Effector CD4-positive, alpha-beta T cell (primary cell): ENCODE measurements at regions not wholly inside any gene's neighbourhood (a gene's known extent, or its start where the extent isn't known, plus 50 kb on each side); places are given as distances from the start of the nearest gene placed in this dataset.
"Not testable (repeated sequence)": the region's sequence is repeated elsewhere in the genome, so short reads cannot be mapped to it uniquely, and the experiment has no call there.

ENCODE experiments used
- DNase-seq: peaks from one replicate; pipeline ENCODE4 v3.0.0-alpha.2; 2020

DNA sequence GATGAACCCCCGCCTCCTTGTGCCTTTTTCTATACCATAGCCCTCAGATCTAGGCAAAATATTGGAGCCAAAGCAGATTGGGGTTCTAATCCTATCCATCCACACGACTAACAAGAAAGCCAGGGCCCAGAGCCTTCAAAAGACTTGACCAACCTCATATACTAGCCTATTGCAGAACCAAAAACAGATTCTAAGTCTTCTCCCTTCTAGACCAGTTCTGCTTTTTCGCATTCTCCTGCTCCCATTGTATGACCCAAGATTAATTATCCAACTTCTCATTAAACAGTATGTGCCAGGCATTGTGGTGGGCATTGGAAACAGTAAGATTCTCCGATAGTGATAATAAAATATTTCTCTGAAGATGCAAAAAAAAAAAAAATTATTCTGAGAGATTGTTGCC, 113.7 kb upstream of the JARID2 start:
- DNase-seq: no peak

DNA sequence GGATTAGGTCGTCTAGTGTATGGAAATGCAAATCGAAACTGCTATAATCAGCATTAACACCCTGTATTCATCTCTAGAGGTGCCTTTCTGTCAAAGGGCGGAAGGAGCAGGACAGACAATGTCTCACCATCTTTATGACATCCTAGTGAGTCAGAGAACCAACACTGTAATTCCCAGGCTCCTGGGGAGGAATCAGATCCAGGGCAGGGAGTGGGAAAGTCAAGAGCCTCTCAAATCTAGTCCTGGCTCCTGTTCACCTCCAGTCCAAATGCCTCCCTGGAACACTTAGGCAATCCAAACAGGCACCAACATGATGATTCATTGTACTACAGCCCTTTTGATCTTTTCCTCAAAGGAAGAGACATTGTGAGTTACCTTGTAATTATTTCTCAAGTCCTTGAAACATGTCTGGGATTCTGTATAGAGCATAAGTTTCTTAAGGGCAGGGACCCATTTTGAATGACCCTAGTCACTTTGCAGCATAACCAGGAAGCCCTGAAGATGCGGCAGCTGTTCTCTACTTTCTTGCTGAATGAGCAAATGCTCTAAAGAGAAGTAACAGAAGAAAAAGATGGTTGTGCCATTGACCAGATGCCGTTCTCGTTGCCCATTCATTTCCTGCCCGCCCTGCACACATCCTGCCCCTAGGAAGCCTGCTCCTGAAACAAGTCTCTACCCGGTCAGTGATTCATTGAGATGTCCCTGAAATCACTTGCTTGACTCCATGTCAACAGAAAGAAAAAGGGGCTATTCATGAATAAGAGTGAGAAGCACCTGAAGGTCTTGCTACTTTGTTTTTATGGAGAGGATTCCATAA, 112.8 kb upstream of the JARID2 start:
- no peak for DNase-seq

DNA sequence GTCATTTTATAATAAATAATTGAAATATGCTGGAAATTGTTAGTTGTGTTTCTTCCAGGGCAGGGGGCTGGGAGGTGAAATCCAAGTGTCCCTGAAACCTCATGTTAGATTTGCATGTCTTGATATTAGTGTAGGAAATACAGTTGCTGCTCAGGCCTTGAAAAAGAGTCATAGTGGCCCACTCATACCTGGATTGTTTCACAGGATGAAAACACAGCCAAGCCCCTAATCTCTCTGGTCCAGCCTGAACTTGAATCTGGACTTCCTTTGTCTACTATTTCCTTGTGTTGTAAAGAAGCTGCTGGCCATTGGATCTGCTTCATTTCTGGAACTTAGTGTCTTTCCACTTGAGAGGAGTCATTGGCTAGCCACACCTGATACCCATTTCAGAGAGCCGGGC, 108.8 kb upstream of the JARID2 start:
- DNase-seq: no peak

DNA sequence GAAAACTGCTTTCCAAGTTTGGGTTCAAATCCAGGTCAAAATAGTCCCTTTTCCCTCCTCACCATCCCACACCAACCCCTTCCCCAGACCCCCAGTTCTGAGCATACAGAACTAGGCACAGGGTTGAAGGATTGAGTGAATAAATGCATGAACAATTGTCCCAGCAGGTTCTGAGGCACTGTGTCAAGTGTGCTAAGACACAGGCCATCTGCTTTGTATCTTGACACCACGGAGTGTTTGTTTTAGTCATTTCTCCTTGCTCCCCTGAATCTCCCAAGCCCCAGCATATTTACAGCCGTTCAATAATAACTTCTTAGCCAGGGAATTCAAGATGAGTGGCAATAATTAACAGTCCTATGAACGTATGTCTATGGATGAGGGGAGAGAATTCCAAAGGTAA, 102.8 kb upstream of the JARID2 start:
- DNase-seq: no peak

DNA sequence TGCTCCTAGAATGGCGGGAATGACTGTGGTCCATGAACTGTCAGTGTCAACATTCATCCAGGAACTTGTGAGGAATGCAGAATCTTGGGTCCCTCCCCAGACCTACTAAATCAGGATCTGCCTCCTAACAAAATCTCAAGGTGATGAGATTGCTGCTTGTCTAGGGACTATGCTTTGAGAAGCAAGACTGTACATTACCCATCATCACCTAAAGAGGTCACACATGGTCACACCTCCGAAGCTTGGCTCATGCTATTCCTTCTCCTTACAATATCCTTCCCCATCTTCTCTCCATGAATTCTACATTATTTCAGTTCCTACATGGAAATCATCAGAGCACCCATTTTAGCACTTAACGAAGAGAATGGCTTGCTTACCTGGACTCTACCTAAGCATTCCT, 102.3 kb upstream of the JARID2 start:
- no peak for DNase-seq

DNA sequence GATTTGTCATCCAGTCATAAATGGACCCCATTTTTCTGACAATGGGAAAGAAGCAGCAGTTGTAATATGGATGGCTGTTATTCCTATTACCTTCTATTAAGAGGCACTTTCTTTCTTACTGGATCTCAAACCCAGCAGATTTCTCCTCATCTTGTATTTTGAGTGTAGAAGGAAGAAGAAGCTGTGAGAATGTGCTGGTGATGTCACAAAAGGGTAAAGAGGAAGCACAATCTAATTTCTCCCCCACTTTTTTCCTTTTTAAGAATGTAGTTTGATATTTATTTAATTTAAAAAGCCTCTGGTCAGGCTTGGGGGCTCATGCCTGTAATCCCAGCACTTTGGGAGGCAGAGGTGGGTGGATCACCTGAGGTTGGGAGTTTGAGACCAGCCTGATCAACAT, 100.0 kb upstream of the JARID2 start:
- no peak for DNase-seq

DNA sequence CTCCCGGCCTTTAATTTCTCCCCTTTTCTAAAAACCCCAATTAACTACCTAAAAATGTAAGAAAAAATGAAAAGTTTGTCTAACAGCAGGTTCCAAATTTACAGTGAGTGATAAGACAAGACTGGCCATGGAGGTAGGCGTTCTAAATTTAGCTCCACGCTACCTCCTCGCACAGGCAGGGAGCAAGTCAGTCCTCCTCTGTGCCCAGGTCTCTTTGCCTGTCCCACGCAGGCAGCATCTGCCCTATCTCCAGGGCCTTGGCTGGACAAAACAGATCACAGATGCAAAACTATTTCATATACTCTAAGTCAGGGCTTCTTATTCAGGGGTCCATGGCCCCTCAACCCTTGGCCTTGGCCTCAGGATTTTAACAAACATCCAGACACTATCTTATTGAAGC, 98.0 kb upstream of the JARID2 start:
- DNase-seq: no peak

DNA sequence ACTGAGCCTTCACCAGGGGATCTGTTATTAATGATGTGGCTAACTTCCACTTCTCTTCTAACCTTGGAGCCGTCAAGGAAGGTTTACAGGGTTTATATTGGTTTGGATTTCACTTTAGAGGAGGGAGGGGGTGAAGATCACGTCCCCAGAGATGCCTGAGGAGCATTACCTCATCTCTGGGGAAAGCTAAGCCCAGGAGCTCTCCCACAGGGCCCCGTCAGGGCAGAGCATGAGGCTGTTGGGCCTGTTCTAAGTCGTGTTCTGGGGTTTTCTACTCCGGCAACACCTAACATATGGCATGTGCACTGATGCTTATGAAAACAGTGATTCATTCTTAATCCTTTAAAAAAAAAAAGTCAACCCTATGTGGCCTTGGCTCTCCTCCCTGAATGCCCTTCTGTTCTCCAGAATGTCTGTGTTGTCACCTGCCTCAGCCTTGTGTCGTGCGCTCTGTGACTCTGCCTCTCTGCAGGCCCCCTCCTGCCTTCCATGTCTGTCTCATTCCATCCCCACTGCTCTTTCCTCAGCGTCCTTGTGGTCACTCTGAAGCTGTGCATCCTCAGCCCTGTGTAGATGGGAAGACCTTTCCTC, 97.4 kb upstream of the JARID2 start:
- DNase-seq: no peak

DNA sequence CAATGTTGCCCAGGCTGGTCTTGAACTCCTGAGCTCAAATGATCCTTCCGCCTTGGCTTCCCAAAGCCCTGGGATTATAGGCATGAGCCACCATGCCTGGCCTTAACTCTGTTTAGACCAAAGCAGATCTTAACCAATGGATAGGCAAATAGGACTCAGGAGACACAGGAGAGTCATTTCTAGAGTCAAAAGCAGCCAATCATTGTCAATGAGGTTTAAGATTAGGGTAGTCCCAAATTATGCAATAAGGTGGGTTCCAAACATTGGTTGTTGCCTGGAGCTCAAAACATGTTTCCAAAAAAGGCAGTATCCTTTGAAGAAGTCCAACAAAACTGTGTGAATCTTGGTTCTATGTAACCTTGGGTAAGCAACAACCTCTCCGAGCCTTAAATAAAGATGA, 95.7 kb upstream of the JARID2 start:
- DNase-seq: no peak

DNA sequence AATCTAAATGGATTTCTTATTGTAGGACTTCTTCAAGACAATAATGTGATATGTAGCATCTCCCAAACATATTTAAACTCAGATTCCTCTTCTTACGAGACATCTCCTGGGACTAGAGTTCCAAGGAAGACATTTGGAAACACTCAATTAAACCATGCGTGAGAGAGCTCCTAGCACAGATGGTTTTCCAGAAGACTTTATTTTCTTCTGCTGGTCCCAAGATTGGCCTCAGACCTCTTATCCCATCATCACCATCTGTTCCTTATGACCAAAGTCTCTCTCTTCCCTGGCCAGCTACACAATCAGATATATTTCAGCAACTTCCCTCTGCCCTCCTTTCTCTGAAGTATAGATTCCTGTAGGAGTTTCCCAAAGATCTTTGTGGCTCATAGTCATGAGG, 93.2 kb upstream of the JARID2 start:
- no peak for DNase-seq

DNA sequence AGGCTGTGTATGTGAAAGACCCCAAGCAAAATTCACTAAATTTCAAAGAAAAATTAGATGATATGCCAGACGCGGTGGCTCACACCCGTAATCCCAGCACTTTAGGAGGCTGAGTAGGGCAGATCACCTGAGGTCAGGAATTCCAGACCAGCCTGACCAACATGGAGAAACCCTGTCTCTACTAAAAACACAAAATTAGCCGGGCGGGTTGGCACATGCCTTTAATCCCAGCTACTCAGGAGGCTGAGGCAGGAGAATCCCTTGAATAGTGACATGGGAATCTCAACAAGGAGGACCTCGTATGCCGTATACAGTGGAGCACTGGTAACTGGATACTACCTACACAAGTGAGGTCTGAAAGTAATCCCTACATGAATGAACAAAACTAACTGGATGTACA, 92.7 kb upstream of the JARID2 start:
- no peak for DNase-seq

DNA sequence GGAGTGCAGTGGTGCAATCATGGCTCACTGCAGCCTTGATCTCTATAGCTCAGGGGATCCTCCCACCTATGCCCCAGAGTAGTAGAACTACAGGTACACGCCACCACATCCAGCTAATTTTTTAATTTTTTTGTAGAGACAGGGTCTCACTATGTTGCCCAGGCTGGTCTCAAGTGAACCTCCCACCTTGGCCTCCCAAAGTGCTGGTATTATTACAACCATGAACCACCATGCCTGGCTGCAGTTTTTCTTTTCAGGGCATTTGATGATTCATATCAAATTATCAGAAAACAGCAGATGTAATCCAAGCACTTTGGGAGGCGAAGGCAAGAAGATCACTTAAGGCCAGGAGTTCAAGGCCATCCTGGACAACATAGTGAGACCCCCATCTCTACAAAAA, 88.4 kb upstream of the JARID2 start:
- DNase-seq: no peak

DNA sequence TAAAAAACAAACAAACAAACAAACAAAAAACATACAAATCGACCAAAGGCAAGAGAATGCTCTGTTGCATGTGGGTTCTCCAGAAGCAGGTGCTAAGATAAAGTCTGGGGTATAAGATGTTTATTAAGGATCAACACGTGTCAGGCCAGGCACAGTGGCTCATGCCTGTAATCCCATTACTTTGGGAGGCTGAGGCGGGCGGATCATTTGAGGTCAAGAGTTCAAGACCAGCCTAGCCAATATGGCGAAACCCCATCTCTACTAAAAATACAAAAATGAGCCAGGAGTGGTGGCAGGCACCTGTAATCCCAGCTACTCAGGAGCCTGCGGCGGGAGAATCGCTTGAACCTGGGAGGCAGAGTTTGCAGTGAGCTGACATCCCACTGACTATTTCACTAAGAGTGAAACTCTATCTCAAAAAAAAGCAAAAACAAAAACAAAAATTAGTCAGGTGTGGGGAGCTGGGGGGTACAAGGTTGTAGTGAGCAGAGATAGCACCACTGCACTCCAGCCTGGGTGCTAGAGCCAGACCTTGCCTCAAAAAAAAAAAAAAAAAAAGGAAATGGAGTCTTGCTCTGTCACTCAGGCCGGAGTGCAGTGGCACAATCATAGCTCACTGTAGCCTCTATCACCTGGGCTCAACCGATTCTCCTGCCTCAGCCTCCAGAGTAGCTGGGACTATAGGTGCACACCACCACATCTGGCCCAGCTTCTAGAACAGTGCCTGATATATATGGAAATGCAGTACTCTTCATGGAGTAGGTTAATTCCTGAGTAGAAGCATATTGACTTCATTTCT, 86.8 kb upstream of the JARID2 start:
- no peak for DNase-seq

DNA sequence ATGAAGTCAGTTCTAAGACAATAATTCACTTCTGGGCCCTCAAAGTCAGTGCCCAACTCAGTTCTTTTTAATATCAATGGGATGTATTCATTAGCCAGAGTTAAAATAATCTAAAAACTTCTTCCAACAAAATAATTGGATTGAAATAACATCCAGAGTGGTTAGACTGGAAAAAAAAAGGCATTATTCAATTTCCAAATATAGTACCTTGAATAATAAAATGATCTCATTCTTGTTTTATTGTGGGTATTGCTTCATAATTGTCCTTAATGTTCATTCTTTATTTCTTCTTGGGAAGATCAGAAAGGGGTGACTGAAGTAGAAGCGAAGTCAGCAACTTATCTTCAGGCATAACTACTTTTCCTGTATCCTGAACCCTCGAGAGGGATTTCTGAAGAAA, 85.1 kb upstream of the JARID2 start:
- DNase-seq: no peak

DNA sequence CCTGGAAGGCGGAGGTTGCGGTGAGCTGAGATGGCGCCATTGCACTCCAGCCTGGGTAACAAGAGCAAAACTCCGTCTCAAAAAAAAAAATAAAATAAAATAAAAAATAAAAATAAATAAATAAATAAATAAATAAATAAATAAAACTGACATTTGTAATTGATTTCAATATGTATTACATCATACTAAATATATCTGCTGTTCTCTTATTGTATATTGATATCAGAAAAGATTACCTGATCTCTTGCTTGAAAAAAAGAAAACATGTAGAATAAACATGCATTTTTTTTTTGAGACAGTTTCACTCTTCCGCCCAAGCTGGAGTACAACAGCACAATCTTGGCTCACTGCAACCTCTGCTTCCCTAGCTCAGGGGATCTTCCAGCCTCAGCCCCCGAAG, 81.0 kb upstream of the JARID2 start:
- not testable (repeated sequence) for DNase-seq

DNA sequence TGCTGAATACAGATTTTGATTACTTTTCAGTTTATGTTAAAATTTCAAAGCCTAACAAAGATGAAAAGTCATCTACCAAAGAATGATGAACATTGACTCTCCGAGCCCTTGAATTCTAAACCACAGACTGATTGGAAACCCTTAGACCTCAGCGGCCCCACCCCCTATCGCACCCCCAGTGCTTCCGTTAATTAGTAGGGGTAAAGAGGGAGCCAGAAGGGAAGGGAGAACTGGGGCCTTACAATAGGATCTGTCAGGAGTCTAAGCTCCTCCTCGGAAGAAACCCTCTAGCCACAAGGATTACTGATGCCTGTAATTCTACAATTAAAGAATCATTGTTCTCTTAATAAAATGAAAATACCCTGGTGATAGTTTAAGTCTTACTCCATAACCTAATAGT, 79.7 kb upstream of the JARID2 start:
- no peak for DNase-seq

DNA sequence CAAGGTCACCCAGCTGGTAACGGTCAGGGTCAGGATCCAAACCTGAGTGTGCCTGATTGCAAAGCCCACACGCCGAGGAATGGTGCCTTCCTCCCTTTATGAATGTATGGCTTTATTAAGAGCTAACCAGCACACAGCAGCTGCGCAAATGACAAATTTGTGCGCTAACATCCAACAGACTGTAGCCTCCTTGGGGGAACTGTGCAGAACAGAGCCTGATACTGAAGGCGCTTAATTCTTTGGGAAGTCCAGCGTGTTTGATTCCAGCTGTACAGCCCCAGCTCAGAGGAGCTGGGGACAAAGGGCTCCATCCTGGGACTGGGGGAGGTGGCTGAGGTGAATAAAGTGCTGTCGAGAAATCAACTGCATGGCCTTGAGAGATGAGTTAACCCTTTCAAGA, 75.7 kb upstream of the JARID2 start:
- DNase-seq: no peak

DNA sequence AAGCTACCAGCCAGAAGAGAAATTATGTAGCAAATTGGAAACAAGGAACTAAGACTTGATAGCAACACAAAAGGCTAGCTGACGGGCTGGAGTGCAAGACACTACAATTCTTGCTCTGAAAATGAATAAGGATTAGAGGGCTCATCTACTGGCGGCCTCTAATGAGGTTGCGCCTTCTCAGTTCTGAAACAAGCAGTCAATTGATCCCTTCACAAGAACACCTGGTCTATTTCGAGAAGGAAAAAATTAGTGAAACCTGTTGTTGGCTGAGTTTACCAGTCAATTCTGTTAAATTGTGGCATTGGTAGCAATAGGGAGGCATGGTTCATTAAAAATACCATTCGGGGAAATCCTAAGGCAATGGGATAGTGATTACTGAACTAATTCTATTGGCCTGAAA, 74.8 kb upstream of the JARID2 start:
- no peak for DNase-seq

DNA sequence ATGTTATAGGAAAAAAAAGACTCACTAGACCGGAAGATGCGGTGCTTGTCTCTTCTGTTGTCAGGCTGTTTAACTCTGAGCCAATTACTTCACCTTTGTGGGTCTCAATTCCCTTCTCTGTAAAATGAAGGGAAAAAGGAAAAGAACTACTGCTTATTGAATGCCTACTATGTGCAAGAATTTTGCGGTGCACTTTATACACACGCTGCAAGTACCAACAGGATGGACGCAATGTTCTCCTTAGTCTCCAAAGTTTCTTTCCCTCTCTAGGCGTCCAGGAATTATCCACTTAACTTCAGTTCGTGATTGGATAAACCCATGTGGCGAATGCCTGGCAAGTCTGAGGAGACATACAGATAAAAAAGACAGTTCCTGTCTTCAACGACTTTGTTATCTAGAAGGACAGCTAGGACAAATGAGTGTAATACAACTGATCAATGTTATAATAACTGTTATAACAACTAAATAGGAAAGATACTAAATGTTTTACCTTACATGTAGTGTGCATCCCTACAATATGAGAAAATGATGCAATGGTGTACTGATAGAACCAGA, 69.0 kb upstream of the JARID2 start:
- DNase-seq: no peak

DNA sequence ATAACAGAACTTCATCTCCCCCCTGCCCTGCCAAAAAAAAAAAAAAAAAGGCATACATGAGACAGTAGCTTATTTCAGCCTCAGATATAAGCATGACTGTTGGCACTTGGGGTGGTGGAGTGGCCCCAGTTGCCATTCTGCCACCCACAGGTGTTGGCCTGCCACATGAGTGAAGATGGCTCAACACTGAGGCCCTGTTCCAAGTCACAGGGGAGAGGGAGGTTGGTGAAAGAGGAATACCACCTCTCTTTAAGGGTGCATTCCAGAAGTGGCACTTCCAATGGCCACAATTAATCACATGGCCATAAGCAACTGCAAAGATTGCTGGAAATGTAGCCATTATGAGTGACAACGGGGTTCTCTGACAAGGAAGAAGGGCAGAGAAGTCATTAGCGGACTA, 61.9 kb upstream of the JARID2 start:
- DNase-seq: no peak

DNA sequence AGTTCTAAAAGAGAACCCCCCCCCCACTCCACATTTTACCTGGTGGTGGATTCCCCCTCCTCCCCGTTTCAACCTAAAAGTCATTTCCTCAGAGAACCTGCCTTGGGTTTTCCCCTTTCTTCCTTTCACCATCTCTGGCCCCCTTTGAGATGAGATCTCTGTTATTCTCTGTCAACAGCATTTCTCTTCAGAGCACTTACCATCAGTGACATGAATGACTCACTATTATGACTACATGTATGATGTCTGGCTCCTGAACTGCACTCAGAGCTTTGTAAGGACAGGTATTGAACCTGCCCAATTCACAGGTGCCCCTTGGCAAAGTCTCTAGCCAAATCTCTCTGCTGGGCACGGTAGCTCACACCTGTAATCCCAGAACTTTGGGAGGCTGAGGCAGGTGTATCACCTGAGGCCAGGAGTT, 61.4 kb upstream of the JARID2 start:
- peak; percentile 2 for DNase-seq

DNA sequence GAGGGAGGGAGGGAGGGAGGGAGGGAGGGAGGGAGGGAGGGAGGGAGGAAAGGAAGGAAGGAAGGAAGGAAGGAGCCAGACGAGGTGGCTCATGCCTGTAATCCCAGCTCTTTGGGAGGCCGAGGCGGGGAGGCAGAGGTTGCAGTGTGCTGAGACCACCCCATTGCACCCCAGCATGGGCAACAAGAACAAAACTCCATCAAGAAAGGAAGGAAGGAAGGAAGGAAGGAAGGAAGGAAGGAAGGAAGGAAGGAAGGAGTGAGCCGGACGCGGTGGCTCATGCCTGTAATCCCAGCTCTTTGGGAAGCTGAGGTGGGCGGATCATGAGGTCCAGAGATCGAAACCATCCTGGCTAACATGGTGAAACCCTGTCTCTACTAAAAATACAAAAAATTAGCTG, 60.8 kb upstream of the JARID2 start:
- DNase-seq: not testable (repeated sequence)

DNA sequence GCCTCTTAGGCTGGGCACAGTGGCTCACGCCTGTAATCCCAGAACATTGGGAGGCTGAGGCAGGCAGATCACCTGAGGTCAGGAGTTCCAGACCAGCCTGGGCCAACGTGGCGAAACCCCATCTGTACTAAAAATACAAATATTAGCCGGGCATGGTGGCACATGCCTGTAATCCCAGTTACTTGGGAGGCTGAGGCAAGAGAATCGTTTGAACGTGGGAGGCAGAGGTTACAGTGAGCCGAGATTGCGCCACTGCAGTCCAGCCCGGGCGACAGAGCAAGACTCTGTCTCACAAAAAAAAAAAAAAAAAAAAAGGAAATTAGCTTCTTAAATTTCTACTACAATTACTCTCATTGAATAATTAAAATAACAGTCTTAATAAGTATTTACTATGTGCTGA, 52.4 kb upstream of the JARID2 start:
- not testable (repeated sequence) for DNase-seq

DNA sequence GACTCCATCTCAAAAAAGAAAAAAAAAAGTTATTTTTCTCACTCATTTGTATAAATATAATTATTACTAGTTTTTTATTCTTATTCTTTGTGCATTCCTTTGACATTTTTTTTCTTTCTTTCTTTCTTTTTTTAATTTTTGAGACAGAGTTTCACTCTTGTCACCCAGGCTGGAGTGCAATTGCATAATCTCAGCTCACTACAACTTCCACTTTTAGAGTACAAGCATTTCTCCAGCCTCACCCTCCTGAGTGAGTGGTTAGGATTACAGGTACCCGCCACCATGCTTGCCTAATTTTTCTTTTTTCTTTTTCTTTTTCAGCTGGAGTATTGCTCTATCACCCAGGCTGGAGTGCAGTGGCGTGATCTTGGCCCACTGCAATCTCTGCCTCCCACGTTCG, 51.4 kb upstream of the JARID2 start:
- DNase-seq: no peak
